ENCODE measurements at regions not wholly inside any gene's neighbourhood (a gene's known extent, or its start where the extent isn't known, plus 50 kb on each side); places are given as distances from the start of the nearest gene placed in this dataset.

GRCh38 chr2:15737314-15738224, 145.9 kb downstream of the DDX1 start:
- TF ChIP-seq ZNF532 (CRISPR knock-in tag; IDR thresholded peaks at IDR 0.05; ENCODE audit: borderline replicate concordance) (no peak), ETV6 (CRISPR knock-in tag; IDR thresholded peaks at IDR 0.05) (no peak), ATF6 (CRISPR knock-in tag; IDR thresholded peaks at IDR 0.05) (no peak), RELA (CRISPR knock-in tag; IDR thresholded peaks at IDR 0.05; ENCODE audit: borderline replicate concordance) (no peak), IRF2 (CRISPR knock-in tag; IDR thresholded peaks at IDR 0.05; ENCODE audit: borderline replicate concordance, low read depth) (no peak), CTCF (IDR thresholded peaks at IDR 0.05) (no peak)
